ENCODE measurements at regions not wholly inside any gene's neighbourhood (a gene's known extent, or its start where the extent isn't known, plus 50 kb on each side); places are given as distances from the start of the nearest gene placed in this dataset.

GRCh38 chr5:61821561-61821960, 484.4 kb upstream of the KIF2A start:
- no peak for TF ChIP-seq CTCF (IDR thresholded peaks at IDR 0.05)
- H3K27ac ChIP-seq = no peak overlapping the region
- H3K4me1 ChIP-seq (ENCODE audit: control insufficient read depth in 1 of 2, insufficient read depth in 1 of 2, low read depth in 1 of 2, low read length in 1 of 2) = no peaks in the 10 kb centered on the region
- no peak overlapping the region for H3K4me3 ChIP-seq (ENCODE audit: low read depth in 1 of 2, low read length in 1 of 2)
- H3K36me3 ChIP-seq = no peaks in the 10 kb centered on the region
- H3K27me3 ChIP-seq = peaks cover 5% of the 10 kb centered on the region
- H3K9me3 ChIP-seq = no peaks in the 10 kb centered on the region

- Histone ChIP-seq H3K4me1 (ENCODE audit: control insufficient read depth in 1 of 2, insufficient read depth in 1 of 2, low read depth in 1 of 2, low read length in 1 of 2) (no peaks in the 10 kb centered on the region), H3K4me3 (ENCODE audit: low read depth in 1 of 2, low read length in 1 of 2) (no peak overlapping the region), H3K36me3 (no peaks in the 10 kb centered on the region), H3K27me3 (peaks cover 5% of the 10 kb centered on the region), H3K27ac (no peak overlapping the region), H3K9me3 (no peaks in the 10 kb centered on the region)
- TF ChIP-seq CTCF (IDR thresholded peaks at IDR 0.05) = no peak
Observed at GRCh38 chr5:61822584-61822983, 483.4 kb upstream of the KIF2A start.

- H3K36me3 ChIP-seq = no peaks in the 10 kb centered on the region
Observed at GRCh38 chr5:61823065-61823464, 482.9 kb upstream of the KIF2A start.

GRCh38 chr5:61823781-61824180, 482.2 kb upstream of the KIF2A start:
- no peaks in the 10 kb centered on the region for H3K36me3 ChIP-seq
- H3K4me1 ChIP-seq (ENCODE audit: control insufficient read depth in 1 of 2, insufficient read depth in 1 of 2, low read depth in 1 of 2, low read length in 1 of 2) = no peaks in the 10 kb centered on the region
- no peaks in the 10 kb centered on the region for H3K9me3 ChIP-seq
- no peaks in the 10 kb centered on the region for H3K27me3 ChIP-seq
- TF ChIP-seq CTCF (IDR thresholded peaks at IDR 0.05) = no peak
- H3K4me3 ChIP-seq (ENCODE audit: low read depth in 1 of 2, low read length in 1 of 2) = no peak overlapping the region
- no peak overlapping the region for H3K27ac ChIP-seq

More at GRCh38 chr5:61823065-61823464, 482.9 kb upstream of the KIF2A start:
- H3K27me3 ChIP-seq = peaks cover under 1% of the 10 kb centered on the region
- no peak overlapping the region for H3K27ac ChIP-seq
- no peaks in the 10 kb centered on the region for H3K4me1 ChIP-seq (ENCODE audit: control insufficient read depth in 1 of 2, insufficient read depth in 1 of 2, low read depth in 1 of 2, low read length in 1 of 2)
- H3K9me3 ChIP-seq = no peaks in the 10 kb centered on the region
- no peak for TF ChIP-seq CTCF (IDR thresholded peaks at IDR 0.05)
- no peak overlapping the region for H3K4me3 ChIP-seq (ENCODE audit: low read depth in 1 of 2, low read length in 1 of 2)

GRCh38 chr5:61824396-61824795, 481.6 kb upstream of the KIF2A start:
- TF ChIP-seq CTCF (IDR thresholded peaks at IDR 0.05) = no peak
- Histone ChIP-seq H3K9me3 (no peaks in the 10 kb centered on the region), H3K27ac (no peak overlapping the region), H3K36me3 (no peaks in the 10 kb centered on the region), H3K27me3 (no peaks in the 10 kb centered on the region), H3K4me1 (ENCODE audit: control insufficient read depth in 1 of 2, insufficient read depth in 1 of 2, low read depth in 1 of 2, low read length in 1 of 2) (no peaks in the 10 kb centered on the region), H3K4me3 (ENCODE audit: low read depth in 1 of 2, low read length in 1 of 2) (no peak overlapping the region)

GRCh38 chr5:61827445-61827975, 478.5 kb upstream of the KIF2A start:
- no peak overlapping the region for H3K27ac ChIP-seq
- no peaks in the 10 kb centered on the region for H3K4me1 ChIP-seq (ENCODE audit: control insufficient read depth in 1 of 2, insufficient read depth in 1 of 2, low read depth in 1 of 2, low read length in 1 of 2)
- H3K4me3 ChIP-seq (ENCODE audit: low read depth in 1 of 2, low read length in 1 of 2) = no peak overlapping the region
- no peak for TF ChIP-seq CTCF (IDR thresholded peaks at IDR 0.05)
- no peaks in the 10 kb centered on the region for H3K9me3 ChIP-seq
- no peaks in the 10 kb centered on the region for H3K36me3 ChIP-seq
- no peaks in the 10 kb centered on the region for H3K27me3 ChIP-seq

Measured in neutrophil (primary cell).